ENCODE measurements at regions not wholly inside any gene's neighbourhood (a gene's known extent, or its start where the extent isn't known, plus 50 kb on each side); places are given as distances from the start of the nearest gene placed in this dataset.

GRCh38 chr1:90334137-90334536 is 339.2 kb downstream of the ZNF326 start:
- H3K9ac ChIP-seq (ENCODE audit: low read length) = no peak overlapping the region
- no peaks in the 10 kb centered on the region for H3K36me3 ChIP-seq (ENCODE audit: insufficient read depth, low read length)
- H3K27me3 ChIP-seq (ENCODE audit: insufficient read depth, low read length) = no peaks in the 10 kb centered on the region
- no peak overlapping the region for H3K4me2 ChIP-seq (ENCODE audit: low read length)
- H3K4me1 ChIP-seq (ENCODE audit: insufficient read depth, low read length, severe bottlenecking) = no peaks in the 10 kb centered on the region
- H2AFZ ChIP-seq (ENCODE audit: low read length) = no peak overlapping the region
- no peaks in the 10 kb centered on the region for H3F3A ChIP-seq (ENCODE audit: insufficient read depth, low read length)
- H3K4me3 ChIP-seq (ENCODE audit: low read depth, low read length, poor library complexity, severe bottlenecking) = no peak overlapping the region
- TF ChIP-seq CTCF (IDR thresholded peaks at IDR 0.05; ENCODE audit: low read length) = no peak
- no peak for TF ChIP-seq EZH2 (IDR thresholded peaks at IDR 0.05; ENCODE audit: borderline replicate concordance, low read length)
- no peaks in the 10 kb centered on the region for H4K20me1 ChIP-seq (ENCODE audit: insufficient read depth, low read length)
- H3K9me3 ChIP-seq (ENCODE audit: low read length) = no peaks in the 10 kb centered on the region
- H3K9me2 ChIP-seq (ENCODE audit: low read depth, low read length) = no peaks in the 10 kb centered on the region
- no peaks in the 10 kb centered on the region for H3K79me2 ChIP-seq (ENCODE audit: insufficient read depth, low read length)
- H3K27ac ChIP-seq (ENCODE audit: low read depth, low read length, poor library complexity, severe bottlenecking) = no peak overlapping the region

GRCh38 chr1:90325168-90325567 is 330.3 kb downstream of the ZNF326 start:
- TF ChIP-seq EZH2 (IDR thresholded peaks at IDR 0.05; ENCODE audit: borderline replicate concordance, low read length) (no peak), CTCF (IDR thresholded peaks at IDR 0.05; ENCODE audit: low read length) (no peak)
- no peak overlapping the region for H3K27ac ChIP-seq (ENCODE audit: low read depth, low read length, poor library complexity, severe bottlenecking)
- H3K4me2 ChIP-seq (ENCODE audit: low read length) = no peak overlapping the region
- H3K4me1 ChIP-seq (ENCODE audit: insufficient read depth, low read length, severe bottlenecking) = no peaks in the 10 kb centered on the region
- H4K20me1 ChIP-seq (ENCODE audit: insufficient read depth, low read length) = no peaks in the 10 kb centered on the region
- no peaks in the 10 kb centered on the region for H3K9me3 ChIP-seq (ENCODE audit: low read length)
- H3K9me2 ChIP-seq (ENCODE audit: low read depth, low read length) = no peaks in the 10 kb centered on the region
- H3K79me2 ChIP-seq (ENCODE audit: insufficient read depth, low read length) = no peaks in the 10 kb centered on the region
- no peaks in the 10 kb centered on the region for H3K36me3 ChIP-seq (ENCODE audit: insufficient read depth, low read length)
- no peak overlapping the region for H3K4me3 ChIP-seq (ENCODE audit: low read depth, low read length, poor library complexity, severe bottlenecking)
- H3K27me3 ChIP-seq (ENCODE audit: insufficient read depth, low read length) = no peaks in the 10 kb centered on the region
- H3F3A ChIP-seq (ENCODE audit: insufficient read depth, low read length) = no peaks in the 10 kb centered on the region
- H3K9ac ChIP-seq (ENCODE audit: low read length) = no peak overlapping the region
- no peak overlapping the region for H2AFZ ChIP-seq (ENCODE audit: low read length)

- H3K9me3 ChIP-seq (ENCODE audit: low read length) = no peaks in the 10 kb centered on the region
- H3K9me2 ChIP-seq (ENCODE audit: low read depth, low read length) = no peaks in the 10 kb centered on the region
- no peaks in the 10 kb centered on the region for H3K4me1 ChIP-seq (ENCODE audit: insufficient read depth, low read length, severe bottlenecking)
- H3K36me3 ChIP-seq (ENCODE audit: insufficient read depth, low read length) = no peaks in the 10 kb centered on the region
- no peak overlapping the region for H3K9ac ChIP-seq (ENCODE audit: low read length)
- H3K27me3 ChIP-seq (ENCODE audit: insufficient read depth, low read length) = no peaks in the 10 kb centered on the region
- no peaks in the 10 kb centered on the region for H4K20me1 ChIP-seq (ENCODE audit: insufficient read depth, low read length)
- no peak overlapping the region for H3K4me3 ChIP-seq (ENCODE audit: low read depth, low read length, poor library complexity, severe bottlenecking)
- no peak overlapping the region for H3K4me2 ChIP-seq (ENCODE audit: low read length)
- no peak overlapping the region for H2AFZ ChIP-seq (ENCODE audit: low read length)
- no peaks in the 10 kb centered on the region for H3F3A ChIP-seq (ENCODE audit: insufficient read depth, low read length)
- no peak overlapping the region for H3K27ac ChIP-seq (ENCODE audit: low read depth, low read length, poor library complexity, severe bottlenecking)
- H3K79me2 ChIP-seq (ENCODE audit: insufficient read depth, low read length) = no peaks in the 10 kb centered on the region
- no peak for TF ChIP-seq EZH2 (IDR thresholded peaks at IDR 0.05; ENCODE audit: borderline replicate concordance, low read length)
- TF ChIP-seq CTCF (IDR thresholded peaks at IDR 0.05; ENCODE audit: low read length) = no peak
Observed at GRCh38 chr1:90322186-90322585, 327.3 kb downstream of the ZNF326 start.
